Activated CD4-positive, CD25-positive, alpha-beta regulatory T cell treated with anti-CD3 and anti-CD28 coated beads, Interleukin-2, amount 50 U/mL, for 72 hours (primary cell): ENCODE measurements at regions not wholly inside any gene's neighbourhood (a gene's known extent, or its start where the extent isn't known, plus 50 kb on each side); places are given as distances from the start of the nearest gene placed in this dataset.
A peak's percentile ranks its signal among the peaks of the same experiment; 100 is the strongest.
"Not testable (repeated sequence)": the region's sequence is repeated elsewhere in the genome, so short reads cannot be mapped to it uniquely, and the experiment has no call there.

Experiments
- DNase-seq: peaks from one replicate; pipeline ENCODE4 v3.0.0; 2021

GRCh38 chr14:87628129-87628528 lies 364.9 kb downstream of the GALC start:
- no peak for DNase-seq

- DNase-seq = no peak
These were observed 366.7 kb downstream of the GALC start for GRCh38 chr14:87626266-87626665.

GRCh38 chr14:87623616-87624015 lies 369.4 kb downstream of the GALC start:
- DNase-seq = no peak

- no peak for DNase-seq
These were observed 375.9 kb downstream of the GALC start for GRCh38 chr14:87617079-87617478.

GRCh38 chr14:87615822-87616679 lies 376.9 kb downstream of the GALC start:
- DNase-seq = peak; percentile 31

- DNase-seq = no peak
These were observed 377.9 kb downstream of the GALC start for GRCh38 chr14:87615047-87615446.

- DNase-seq = no peak
These were observed 379.1 kb downstream of the GALC start for GRCh38 chr14:87613881-87614280.

- DNase-seq = not testable (repeated sequence)
These were observed 385.9 kb downstream of the GALC start for GRCh38 chr14:87607056-87607455.

- no peak for DNase-seq
These were observed 391.9 kb downstream of the GALC start for GRCh38 chr14:87601036-87601435.

- no peak for DNase-seq
These were observed 392.7 kb downstream of the GALC start for GRCh38 chr14:87600240-87600639.

- DNase-seq = no peak
These were observed 411.7 kb downstream of the GALC start for GRCh38 chr14:87581298-87581697.

- DNase-seq = no peak
These were observed 413.9 kb downstream of the GALC start for GRCh38 chr14:87579036-87579435.

GRCh38 chr14:87575378-87575777 lies 417.6 kb downstream of the GALC start:
- DNase-seq = no peak

- no peak for DNase-seq
These were observed 419.4 kb downstream of the GALC start for GRCh38 chr14:87573591-87573990.

- no peak for DNase-seq
These were observed 425.2 kb downstream of the GALC start for GRCh38 chr14:87567618-87568295.

- no peak for DNase-seq
These were observed 426.0 kb downstream of the GALC start for GRCh38 chr14:87566991-87567390.

GRCh38 chr14:87547536-87547935 lies 445.4 kb downstream of the GALC start:
- no peak for DNase-seq

- no peak for DNase-seq
These were observed 450.7 kb downstream of the GALC start for GRCh38 chr14:87542288-87542687.

GRCh38 chr14:87540339-87540738 lies 452.6 kb downstream of the GALC start:
- DNase-seq = no peak

- DNase-seq = no peak
These were observed 463.9 kb downstream of the GALC start for GRCh38 chr14:87529081-87529480.

- no peak for DNase-seq
These were observed 466.3 kb downstream of the GALC start for GRCh38 chr14:87526731-87527130.

- DNase-seq = no peak
These were observed 469.0 kb downstream of the GALC start for GRCh38 chr14:87524011-87524410.

- DNase-seq = no peak
These were observed 470.4 kb downstream of the GALC start for GRCh38 chr14:87522575-87522974.

- DNase-seq = no peak
These were observed 484.6 kb downstream of the GALC start for GRCh38 chr14:87508333-87508732.
